HG03354 (cell line): ENCODE measurements at regions not wholly inside any gene's neighbourhood (a gene's known extent, or its start where the extent isn't known, plus 50 kb on each side); places are given as distances from the start of the nearest gene placed in this dataset.
"Not testable (repeated sequence)": the region's sequence is repeated elsewhere in the genome, so short reads cannot be mapped to it uniquely, and the experiment has no call there.

Source experiments
- ATAC-seq: cut with Tn5 transposase; IDR thresholded peaks from one replicate; pipeline ENCODE4 v1.9.1; 2021; ENCODE audit warnings: mild to moderate bottlenecking; ENCODE audit not compliant: unreplicated experiment, poor library complexity, severe bottlenecking

- ATAC-seq, result no peak
Observed at GRCh38 chr7:149638566-149639320, 134.6 kb downstream of the ZNF467 start.

GRCh38 chr7:149637911-149638565, 135.3 kb downstream of the ZNF467 start:
- no peak for ATAC-seq

GRCh38 chr7:149635561-149636329, 137.6 kb downstream of the ZNF467 start:
- no peak for ATAC-seq

- no peak for ATAC-seq
Observed at GRCh38 chr7:149633976-149634945, 136.7 kb upstream of the ZNF746 start.

- ATAC-seq, result not testable (repeated sequence)
Observed at GRCh38 chr7:149628361-149629149, 130.9 kb upstream of the ZNF746 start.

GRCh38 chr7:149627911-149628310, 130.3 kb upstream of the ZNF746 start:
- no peak for ATAC-seq

- ATAC-seq, result no peak
Observed at GRCh38 chr7:149626972-149627371, 129.4 kb upstream of the ZNF746 start.

- no peak for ATAC-seq
Observed at GRCh38 chr7:149625947-149626392, 128.4 kb upstream of the ZNF746 start.

GRCh38 chr7:149625340-149625946, 127.8 kb upstream of the ZNF746 start:
- no peak for ATAC-seq

GRCh38 chr7:149624419-149625339, 127.1 kb upstream of the ZNF746 start:
- ATAC-seq, result peak; percentile 93

- ATAC-seq, result peak; percentile 25
Observed at GRCh38 chr7:149624006-149624405, 126.4 kb upstream of the ZNF746 start.

GRCh38 chr7:149623262-149623997, 125.8 kb upstream of the ZNF746 start:
- ATAC-seq, result not testable (repeated sequence)

- ATAC-seq, result no peak
Observed at GRCh38 chr7:149622444-149623210, 125.0 kb upstream of the ZNF746 start.

- ATAC-seq, result no peak
Observed at GRCh38 chr7:149621776-149622175, 124.2 kb upstream of the ZNF746 start.

GRCh38 chr7:149620961-149621360, 123.4 kb upstream of the ZNF746 start:
- peak; percentile 25 for ATAC-seq

GRCh38 chr7:149616898-149617297, 119.3 kb upstream of the ZNF746 start:
- ATAC-seq, result no peak
